HG03457 (cell line): ENCODE measurements at regions not wholly inside any gene's neighbourhood (a gene's known extent, or its start where the extent isn't known, plus 50 kb on each side); places are given as distances from the start of the nearest gene placed in this dataset.

ENCODE experiments used
- ATAC-seq: cut with Tn5 transposase; IDR thresholded peaks from one replicate; pipeline ENCODE4 v1.9.1; 2021; ENCODE audit warnings: moderate number of reproducible peaks; ENCODE audit not compliant: unreplicated experiment

GRCh38 chr10:65858841-65859240, 1067.0 kb upstream of the LRRTM3 start:
- ATAC-seq = no peak

DNA sequence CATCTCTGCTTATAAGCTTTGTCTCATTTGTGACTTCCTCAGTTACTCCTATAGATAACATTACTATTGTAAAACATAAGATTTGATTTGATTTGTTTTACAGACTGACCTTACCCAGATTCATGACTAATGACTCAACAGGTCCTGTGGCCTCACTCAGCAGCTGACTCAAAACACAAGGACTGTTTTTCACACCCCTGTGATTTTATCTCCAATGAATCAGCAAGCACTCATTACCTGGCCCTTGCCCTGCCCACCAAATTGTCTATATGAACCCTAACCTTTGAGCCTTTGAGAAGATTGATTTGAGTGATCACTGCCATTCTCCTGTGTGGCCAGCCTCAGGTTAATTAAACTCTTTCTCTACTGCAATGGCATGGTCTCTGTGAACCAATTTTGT, 1064.6 kb upstream of the LRRTM3 start:
- no peak for ATAC-seq
